Fibroblast of skin of back (primary cell): ENCODE measurements at regions not wholly inside any gene's neighbourhood (a gene's known extent, or its start where the extent isn't known, plus 50 kb on each side); places are given as distances from the start of the nearest gene placed in this dataset.
"Not testable (repeated sequence)": the region's sequence is repeated elsewhere in the genome, so short reads cannot be mapped to it uniquely, and the experiment has no call there.

Experiments used
- DNase-seq: peaks from one replicate; pipeline ENCODE4 v3.0.0-alpha.2; 2013

- DNase-seq = no peak
These were observed 434.9 kb upstream of the SULF2 start for GRCh38 chr20:48220033-48220633.

GRCh38 chr20:48219306-48219705, 434.0 kb upstream of the SULF2 start:
- DNase-seq = no peak

- no peak for DNase-seq
These were observed 431.9 kb upstream of the SULF2 start for GRCh38 chr20:48217190-48217589.

- no peak for DNase-seq
These were observed 430.3 kb upstream of the SULF2 start for GRCh38 chr20:48215536-48215935.

- no peak for DNase-seq
These were observed 429.3 kb upstream of the SULF2 start for GRCh38 chr20:48214601-48215000.

- DNase-seq = not testable (repeated sequence)
These were observed 428.4 kb upstream of the SULF2 start for GRCh38 chr20:48213635-48214034.

- no peak for DNase-seq
These were observed 427.7 kb upstream of the SULF2 start for GRCh38 chr20:48212806-48213509.

- no peak for DNase-seq
These were observed 426.6 kb upstream of the SULF2 start for GRCh38 chr20:48211847-48212246.

GRCh38 chr20:48211238-48211637, 426.0 kb upstream of the SULF2 start:
- no peak for DNase-seq

- DNase-seq = no peak
These were observed 425.1 kb upstream of the SULF2 start for GRCh38 chr20:48210111-48211027.

GRCh38 chr20:48209102-48209501, 423.8 kb upstream of the SULF2 start:
- no peak for DNase-seq

- no peak for DNase-seq
These were observed 422.9 kb upstream of the SULF2 start for GRCh38 chr20:48208176-48208575.

- DNase-seq = no peak
These were observed 422.2 kb upstream of the SULF2 start for GRCh38 chr20:48207505-48207904.

GRCh38 chr20:48205786-48206185, 420.5 kb upstream of the SULF2 start:
- DNase-seq = no peak

- DNase-seq = no peak
These were observed 420.1 kb upstream of the SULF2 start for GRCh38 chr20:48205281-48205782.

- DNase-seq = no peak
These were observed 419.2 kb upstream of the SULF2 start for GRCh38 chr20:48204499-48204898.

GRCh38 chr20:48203252-48203651, 418.0 kb upstream of the SULF2 start:
- DNase-seq = no peak

GRCh38 chr20:48202334-48203113, 417.2 kb upstream of the SULF2 start:
- DNase-seq = no peak

- DNase-seq = no peak
These were observed 416.6 kb upstream of the SULF2 start for GRCh38 chr20:48201885-48202284.

GRCh38 chr20:48201188-48201587, 415.9 kb upstream of the SULF2 start:
- DNase-seq = no peak

- DNase-seq = no peak
These were observed 413.7 kb upstream of the SULF2 start for GRCh38 chr20:48198929-48199451.

GRCh38 chr20:48197066-48197465, 411.8 kb upstream of the SULF2 start:
- no peak for DNase-seq
